Panc1 (cell line): ENCODE measurements at regions not wholly inside any gene's neighbourhood (a gene's known extent, or its start where the extent isn't known, plus 50 kb on each side); places are given as distances from the start of the nearest gene placed in this dataset.

Experiments used
- ATAC-seq: fragments of 200-7000 bp; cut with Tn5 transposase; 2 replicates; pipeline ENCODE4 v1.9.1; 2020; ENCODE audit warnings: mild to moderate bottlenecking, moderate library complexity
- BruUV-seq: library from RNA; stranded (reverse); fragments of 400-500 nt; replicated peaks from 2 replicates; lab custom pipeline; 2021; lab: Mats Ljungman, UMichigan
- CTCF ChIA-PET: fragments of 300-600 bp; sonication (Branson Sonifier 250); formaldehyde crosslinking; loops from one replicate; lab custom pipeline; 2022; ENCODE audit warnings: antibody characterized with exemption; lab: Charles Lee
- POLR2A ChIA-PET: fragments of 300-600 bp; sonication (Branson Sonifier 250); formaldehyde crosslinking; loops from one replicate; lab custom pipeline; 2022; ENCODE audit warnings: antibody characterized with exemption; lab: Charles Lee
- DNase-seq: peaks from one replicate; pipeline ENCODE4 v3.0.0-alpha.2; 2010; ENCODE audit warnings: low read depth, low spot score
- H3K27ac ChIP-seq: 2 replicates; pipeline ENCODE4 v1.5.1; 2011; ENCODE audit warnings: mild to moderate bottlenecking, low read length, inconsistent platforms
- H3K27me3 ChIP-seq: fragments of 200-500 bp; sonication (Bioruptor generic); 2 replicates; pipeline ENCODE4 v1.6.0; 2014; ENCODE audit warnings: low read length, inconsistent platforms; ENCODE audit not compliant: control insufficient read depth, insufficient read depth
- H3K36me3 ChIP-seq: fragments of 200-500 bp; sonication (Bioruptor generic); 2 replicates; pipeline ENCODE4 v1.5.1; 2014; ENCODE audit warnings: inconsistent platforms, mild to moderate bottlenecking, low read length, moderate library complexity; ENCODE audit not compliant: control insufficient read depth, insufficient read depth
- H3K4me1 ChIP-seq: 2 replicates; pipeline ENCODE4 v1.5.1; 2011; ENCODE audit warnings: inconsistent platforms, mild to moderate bottlenecking, low read length, moderate library complexity; ENCODE audit not compliant: control insufficient read depth, insufficient read depth
- H3K4me3 ChIP-seq, 2 experiments: 2 replicates each; pipeline ENCODE4 v1.5.1; 2011 to 2012; ENCODE audit warnings: low read depth in 2 of 2, low read length in 2 of 2, mild to moderate bottlenecking in 2 of 2, inconsistent platforms in 1 of 2, moderate library complexity in 1 of 2
- H3K9me3 ChIP-seq: fragments of 200-500 bp; sonication (Bioruptor generic); 2 replicates; pipeline ENCODE4 v1.5.1; 2014; ENCODE audit warnings: low read depth, mild to moderate bottlenecking, inconsistent platforms, low read length, moderate library complexity; ENCODE audit not compliant: control insufficient read depth, insufficient read depth
- CTCF ChIP-seq: fragments of 450-650 bp; IDR thresholded peaks from 2 replicates; pipeline ENCODE4 v1.5.1; 2017; ENCODE audit warnings: mild to moderate bottlenecking
- POLR2AphosphoS5 ChIP-seq: IDR thresholded peaks from 2 replicates; pipeline ENCODE4 v1.6.1; 2012; ENCODE audit warnings: mild to moderate bottlenecking, low read depth, low read length, moderate library complexity
- REST ChIP-seq, 2 experiments: IDR thresholded peaks; 2 replicates each; pipeline ENCODE4 v1.6.1; 2011 to 2012; ENCODE audit warnings: low read depth in 2 of 2, control low read depth in 1 of 2, low read length in 1 of 2, mild to moderate bottlenecking in 1 of 2, moderate library complexity in 1 of 2; ENCODE audit not compliant: insufficient read depth in 1 of 2
- SIN3A ChIP-seq: IDR thresholded peaks from 2 replicates; pipeline ENCODE4 v1.6.1; 2012; ENCODE audit warnings: low read depth, mild to moderate bottlenecking, low read length, moderate library complexity, borderline replicate concordance; ENCODE audit not compliant: insufficient read depth
- TCF7L2 ChIP-seq: IDR thresholded peaks from 2 replicates; pipeline ENCODE4 v1.6.1; 2011; ENCODE audit warnings: mild to moderate bottlenecking, low read depth, low read length, inconsistent platforms
- in situ Hi-C: cut with HindIII; loops from 2 replicates; pipeline ENCODE4 v1.10.0; 2016; ENCODE audit warnings: low sequenced_read_pairs, low pct_unique_long_range_greater_than_20kb
- intact Hi-C: fragments of 100-400 bp; cut with micrococcal nuclease; formaldehyde crosslinking; loops from one replicate; pipeline ENCODE4 v1.10.0; 2022; ENCODE audit not compliant: unreplicated experiment

GRCh38 chr1:229875086-229875485 lies 192.0 kb upstream of the GALNT2 start:
- no peaks in the 10 kb centered on the region for H3K9me3 ChIP-seq
- DNase-seq (no peak), ATAC-seq (no peak)
- H3K4me1 ChIP-seq: no peaks in the 10 kb centered on the region
- H3K27me3 ChIP-seq: peaks cover 9% of the 10 kb centered on the region; the same call in 1 of the 2 replicates
- no TSS peak for BruUV-seq
- H3K4me3 ChIP-seq: no peak overlapping the region
- no peaks in the 10 kb centered on the region for H3K36me3 ChIP-seq
- CTCF ChIA-PET: no interaction called here
- TF ChIP-seq POLR2AphosphoS5 (no peak), CTCF (no peak), TCF7L2 (no peak), SIN3A (no peak), REST (IDR thresholded peaks at IDR 0.05; ENCODE audit: insufficient read depth in 1 of 2, low read depth in 2 of 2, low read length in 1 of 2) (no peak)
- in situ Hi-C loops (no loop called here), intact Hi-C loops (no loop called here)
- H3K27ac ChIP-seq: no peak overlapping the region
- POLR2A ChIA-PET: no interaction called here

- intact Hi-C loops: no loop called here
- in situ Hi-C loops: no loop called here
- CTCF ChIA-PET: no interaction called here
These were observed 187.3 kb upstream of the GALNT2 start for GRCh38 chr1:229879746-229880145.

More at GRCh38 chr1:229879746-229880145, 187.3 kb upstream of the GALNT2 start:
- no peaks in the 10 kb centered on the region for H3K9me3 ChIP-seq
- H3K36me3 ChIP-seq: no peaks in the 10 kb centered on the region
- POLR2A ChIA-PET: no interaction called here
- H3K4me1 ChIP-seq: no peaks in the 10 kb centered on the region
- ATAC-seq (no peak), DNase-seq (no peak)
- BruUV-seq: no TSS peak
- TF ChIP-seq SIN3A (no peak), POLR2AphosphoS5 (no peak), TCF7L2 (no peak), CTCF (no peak), REST (IDR thresholded peaks at IDR 0.05; ENCODE audit: insufficient read depth in 1 of 2, low read depth in 2 of 2, low read length in 1 of 2) (no peak)
- peaks cover 14% of the 10 kb centered on the region for H3K27me3 ChIP-seq
- no peak overlapping the region for H3K27ac ChIP-seq
- no peak overlapping the region for H3K4me3 ChIP-seq
